ENCODE measurements at regions not wholly inside any gene's neighbourhood (a gene's known extent, or its start where the extent isn't known, plus 50 kb on each side); places are given as distances from the start of the nearest gene placed in this dataset.
"Not testable (repeated sequence)": the region's sequence is repeated elsewhere in the genome, so short reads cannot be mapped to it uniquely, and the experiment has no call there.

DNA sequence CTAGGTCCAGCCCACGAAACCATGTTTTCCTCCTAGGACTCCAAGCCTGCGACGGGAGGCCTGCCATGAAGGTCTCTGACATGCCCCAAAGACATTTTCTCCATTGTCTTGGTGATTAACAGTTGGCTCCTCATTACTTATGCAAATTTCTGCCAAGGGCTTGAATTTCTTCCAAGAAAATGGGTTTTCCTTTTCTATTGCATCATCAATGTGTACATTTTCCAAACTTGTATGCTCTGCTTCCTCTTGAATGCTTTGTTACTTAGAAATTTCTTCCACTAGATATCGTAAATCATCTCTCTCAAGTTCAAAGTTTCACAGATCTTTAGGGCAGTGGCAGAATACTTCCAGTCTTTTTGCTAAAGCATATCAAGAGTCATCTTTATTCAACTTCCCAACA, 1792.7 kb upstream of the CDH9 start:
- no peak for DNase-seq

GRCh38 chr5:28823231-28823630, 1784.8 kb upstream of the CDH9 start:
- no peak for DNase-seq

DNA sequence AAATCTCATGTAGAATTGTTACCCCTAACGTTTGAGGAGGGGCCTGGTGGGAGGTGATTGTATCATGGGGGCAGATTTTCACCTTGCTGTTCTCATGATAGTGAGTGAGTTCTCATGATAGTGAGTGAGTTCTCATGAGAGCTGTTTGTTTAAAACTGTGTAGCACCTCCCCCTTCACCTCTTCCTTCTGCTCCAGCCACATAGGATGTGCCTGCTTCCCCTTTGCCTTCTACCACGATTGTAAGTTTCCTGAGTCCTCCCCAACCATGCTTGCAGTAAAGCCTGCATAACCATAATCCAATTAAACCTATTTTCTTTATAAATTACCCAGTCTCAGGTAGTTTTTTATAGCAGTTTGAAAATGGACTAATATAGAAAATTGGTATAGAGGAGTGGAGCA, 1783.7 kb upstream of the CDH9 start:
- DNase-seq, result no peak

GRCh38 chr5:28810751-28811136, 1772.4 kb upstream of the CDH9 start:
- DNase-seq, result no peak

GRCh38 chr5:28809811-28810750, 1771.7 kb upstream of the CDH9 start:
- DNase-seq, result no peak

DNA sequence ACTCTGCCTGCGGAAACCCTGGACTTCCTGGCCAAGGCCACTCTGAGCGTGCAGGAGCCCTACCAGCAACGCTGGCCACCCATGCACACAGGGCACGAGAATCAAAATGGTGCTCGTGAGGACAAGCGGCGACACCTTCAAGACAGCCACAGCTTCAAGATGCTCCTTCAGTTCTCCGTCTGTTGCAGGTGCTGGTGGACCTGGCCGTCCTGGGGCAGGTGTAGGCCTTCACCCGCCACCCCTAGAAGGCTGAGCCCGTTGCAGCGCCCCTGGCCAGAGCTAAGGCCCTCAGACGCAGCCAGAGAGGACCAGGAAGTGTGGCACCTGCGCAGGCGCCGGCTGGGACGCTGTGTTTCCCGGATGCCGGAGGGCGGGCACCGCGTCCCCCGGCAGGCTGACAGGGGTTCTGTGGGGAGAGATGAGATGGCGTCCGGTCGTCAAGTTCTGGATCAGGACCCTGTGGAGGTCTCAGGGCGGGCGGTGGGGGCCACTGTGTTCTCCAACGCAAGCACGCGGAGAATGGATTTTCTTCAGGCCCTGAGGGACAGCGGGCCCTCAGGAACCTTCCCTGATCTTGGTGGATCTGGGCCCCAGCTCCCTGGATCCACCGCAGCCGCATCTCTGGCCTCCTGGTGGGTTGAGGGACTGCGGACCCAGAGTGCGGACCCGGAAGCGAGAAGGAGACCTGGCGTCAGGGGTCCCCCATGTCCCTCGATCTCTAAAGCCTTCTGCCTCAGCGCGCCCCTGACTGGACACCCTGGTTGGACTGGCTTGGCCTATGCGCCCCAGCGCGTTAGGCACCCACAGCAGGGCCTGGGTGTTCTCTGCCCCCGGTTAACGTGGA, 1770.8 kb upstream of the CDH9 start:
- no peak for DNase-seq

DNA sequence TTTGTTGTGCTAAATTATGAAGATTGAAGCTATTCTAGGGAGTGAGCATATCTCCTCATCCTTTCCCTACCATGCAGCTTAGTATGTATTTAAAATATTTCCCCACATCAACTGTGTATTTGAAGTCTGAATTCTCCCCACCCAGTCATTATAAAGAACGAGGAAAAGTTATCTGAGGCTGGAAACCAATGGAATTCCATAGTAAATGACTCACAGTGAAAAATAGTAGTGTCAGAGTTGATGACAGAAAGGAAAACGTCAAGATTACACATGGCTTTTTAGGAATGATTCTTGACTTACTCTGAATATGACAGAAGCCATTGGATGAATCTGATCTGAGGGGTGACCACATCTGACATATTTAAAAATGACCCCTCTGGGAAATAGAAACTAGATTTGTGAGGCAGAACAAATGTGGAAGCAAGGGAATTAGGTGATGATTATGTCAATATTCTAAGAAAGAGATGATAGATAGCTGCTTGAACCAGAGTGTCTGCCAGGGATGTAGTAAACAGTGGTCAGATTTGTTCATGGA, 1768.9 kb upstream of the CDH9 start:
- no peak for DNase-seq

DNA sequence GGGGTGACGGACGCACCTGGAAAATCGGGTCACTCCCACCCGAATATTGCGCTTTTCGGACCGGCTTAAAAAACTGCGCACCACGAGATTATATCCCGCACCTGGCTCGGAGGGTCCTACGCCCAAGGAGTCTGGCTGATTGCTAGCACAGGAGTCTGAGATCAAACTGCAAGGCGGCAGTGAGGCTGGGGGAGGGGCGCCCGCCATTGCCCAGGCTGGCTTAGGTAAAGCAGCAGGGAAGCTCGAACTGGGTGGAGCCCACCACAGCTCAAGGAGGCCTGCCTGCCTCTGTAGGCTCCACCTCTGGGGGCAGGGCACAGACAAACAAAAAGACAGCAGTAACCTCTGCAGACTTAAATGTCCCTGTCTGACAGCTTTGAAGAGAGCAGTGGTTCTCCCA, 1760.6 kb upstream of the CDH9 start:
- not testable (repeated sequence) for DNase-seq

DNA sequence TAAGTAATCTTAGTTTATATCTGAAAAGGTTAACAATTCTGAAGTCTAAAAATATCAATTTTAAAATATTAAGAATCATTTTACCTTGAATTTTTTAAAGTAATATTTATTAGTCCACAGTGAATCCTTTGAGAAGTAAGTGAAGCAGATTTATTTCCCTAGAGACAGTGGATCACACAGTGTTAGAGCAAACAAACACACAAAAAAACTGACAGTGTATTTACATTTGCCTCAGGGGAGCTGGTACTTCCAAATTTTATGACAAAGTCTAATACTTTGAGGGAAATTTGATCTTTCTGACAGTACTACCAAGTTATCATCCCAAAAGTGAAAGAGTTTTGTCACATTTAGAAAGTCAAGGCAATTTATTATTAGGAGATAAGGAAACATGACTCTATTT, 1750.6 kb upstream of the CDH9 start:
- no peak for DNase-seq

DNA sequence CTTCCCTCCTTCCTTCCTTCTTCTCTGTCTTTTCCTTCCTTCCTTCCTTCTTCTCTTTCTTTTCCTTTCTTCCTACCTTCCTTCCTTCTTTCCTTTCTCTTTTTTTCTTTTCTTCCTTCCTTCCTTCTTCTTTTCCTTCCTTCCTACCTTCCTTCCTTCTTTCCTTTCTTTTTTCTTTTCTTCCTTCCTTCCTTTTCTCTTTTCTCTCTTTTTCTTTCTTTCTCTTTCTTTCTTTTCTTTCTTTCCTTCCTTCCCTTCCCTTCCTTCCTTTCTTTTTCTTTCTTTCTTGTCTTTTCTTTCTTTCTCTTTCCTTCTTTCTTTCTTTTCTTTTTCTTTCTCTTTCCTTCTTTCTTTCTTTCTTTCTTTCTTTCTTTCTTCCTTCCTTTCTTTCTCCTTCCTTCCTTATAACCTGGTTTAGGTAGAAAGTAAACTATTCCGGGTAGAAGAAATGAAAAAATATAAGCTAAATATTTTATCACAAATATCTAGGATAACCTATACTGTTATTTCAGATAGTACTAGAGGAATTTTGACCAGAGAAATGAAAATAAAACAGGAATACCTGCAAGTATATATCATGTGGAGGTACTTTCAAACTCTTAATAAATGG, 1741.8 kb upstream of the CDH9 start:
- DNase-seq, result no peak

DNA sequence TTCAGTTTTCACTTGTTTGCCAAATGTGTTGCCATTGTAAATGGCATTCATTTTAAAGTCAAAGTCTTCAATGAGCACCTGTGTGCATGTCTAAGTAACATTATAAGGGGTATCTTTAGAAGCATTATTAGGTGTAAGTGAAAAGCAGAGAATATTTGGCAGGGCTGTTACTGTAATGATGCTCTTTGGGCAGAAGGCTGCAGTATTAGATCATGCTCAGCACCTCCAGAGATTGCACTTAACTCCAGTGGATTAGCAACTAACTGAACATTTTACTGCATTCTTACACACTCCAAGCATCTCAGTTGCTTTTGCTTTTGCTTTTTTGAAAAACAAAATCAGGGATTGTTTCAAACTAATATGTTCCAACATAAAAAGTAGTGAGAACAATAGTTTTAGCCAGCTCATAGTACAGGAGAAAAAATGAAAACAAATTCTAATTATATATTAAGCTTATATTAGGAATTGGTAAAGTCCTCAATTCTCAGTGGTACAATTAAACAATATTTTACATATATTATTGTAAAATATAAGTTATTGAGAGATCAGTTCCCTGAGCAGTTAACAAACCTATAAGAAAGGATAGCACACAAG, 1740.9 kb upstream of the CDH9 start:
- DNase-seq, result peak; percentile 26

DNA sequence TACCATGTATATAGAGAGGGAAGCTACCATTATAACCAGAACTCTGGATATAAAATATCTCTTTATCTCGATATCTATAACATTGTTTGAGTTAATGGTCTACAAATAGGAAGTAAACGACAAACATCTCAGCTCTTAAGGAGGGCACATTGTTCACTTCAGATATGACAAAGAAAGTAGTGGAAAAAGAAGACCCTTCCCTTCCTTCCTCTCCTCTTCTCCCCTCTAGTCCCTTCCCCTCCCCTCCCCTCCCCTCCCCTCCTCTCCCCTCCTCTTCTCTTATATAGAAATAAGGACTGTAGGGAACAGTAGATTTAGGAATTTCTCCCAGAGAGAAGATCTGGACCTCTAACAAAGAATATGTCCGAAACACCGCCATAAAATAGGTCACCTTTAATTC, 1731.9 kb upstream of the CDH9 start:
- no peak for DNase-seq

GRCh38 chr5:28766565-28767158, 1728.3 kb upstream of the CDH9 start:
- peak; percentile 57 for DNase-seq

DNA sequence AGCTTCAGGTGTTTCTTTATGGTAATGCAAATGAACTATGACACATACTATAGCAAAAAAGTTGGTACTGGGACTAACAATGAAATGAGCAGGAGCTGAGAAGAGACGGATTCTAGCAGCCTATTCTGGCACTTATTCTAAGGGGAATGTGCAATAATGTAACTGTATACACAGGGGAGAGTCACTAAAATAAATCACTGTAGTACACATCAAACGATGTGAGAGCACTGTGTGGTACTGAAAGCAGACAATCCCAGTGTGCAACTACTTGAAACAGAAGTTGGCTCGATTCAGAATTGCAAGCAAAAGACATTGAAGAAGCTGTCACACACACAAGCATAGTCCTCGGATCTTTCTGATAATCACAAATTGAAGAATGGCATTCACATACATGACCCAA, 1713.0 kb upstream of the CDH9 start:
- DNase-seq, result no peak

GRCh38 chr5:28750251-28750650, 1711.9 kb upstream of the CDH9 start:
- DNase-seq, result no peak

DNA sequence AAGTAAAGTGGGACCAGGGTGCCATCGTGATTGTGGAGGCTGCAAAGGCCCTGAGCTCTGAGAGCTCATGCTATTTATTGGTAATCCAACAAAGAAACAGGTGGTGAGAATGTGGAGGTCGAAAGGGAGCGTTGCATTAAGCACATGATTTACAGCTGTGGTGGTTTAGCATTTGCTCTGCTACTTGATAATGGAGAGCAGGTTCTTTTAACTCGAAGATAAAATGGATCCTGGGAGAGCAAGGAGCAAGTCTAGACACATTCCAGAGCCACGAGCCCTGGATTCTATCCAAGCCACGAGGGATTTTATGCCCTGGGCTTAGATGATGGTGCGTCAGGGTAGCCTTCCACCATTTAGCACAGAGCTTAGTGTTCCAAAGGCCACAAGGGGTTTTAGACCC, 1710.1 kb upstream of the CDH9 start:
- DNase-seq, result no peak

DNA sequence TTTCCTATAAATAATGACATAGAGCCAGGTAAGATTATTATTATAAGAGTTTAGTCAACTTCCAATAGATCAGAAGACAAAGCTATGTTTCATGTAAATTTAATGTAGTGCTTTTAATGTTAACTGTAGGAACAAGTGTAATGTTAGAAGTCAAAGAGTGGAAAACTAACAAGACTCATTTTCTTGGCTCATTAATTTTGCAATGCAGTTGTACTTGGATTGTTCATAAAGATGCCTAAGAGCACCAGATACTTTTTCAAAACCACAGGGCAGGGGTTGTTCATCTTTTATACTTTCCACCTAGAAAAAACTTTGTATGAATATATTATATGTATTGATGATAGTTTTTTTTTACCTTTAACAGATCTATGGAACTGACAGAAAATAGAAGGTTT, 1705.3 kb upstream of the CDH9 start:
- DNase-seq, result no peak

- no peak for DNase-seq
Measured at GRCh38 chr5:28743025-28743715, 1704.8 kb upstream of the CDH9 start.

DNA sequence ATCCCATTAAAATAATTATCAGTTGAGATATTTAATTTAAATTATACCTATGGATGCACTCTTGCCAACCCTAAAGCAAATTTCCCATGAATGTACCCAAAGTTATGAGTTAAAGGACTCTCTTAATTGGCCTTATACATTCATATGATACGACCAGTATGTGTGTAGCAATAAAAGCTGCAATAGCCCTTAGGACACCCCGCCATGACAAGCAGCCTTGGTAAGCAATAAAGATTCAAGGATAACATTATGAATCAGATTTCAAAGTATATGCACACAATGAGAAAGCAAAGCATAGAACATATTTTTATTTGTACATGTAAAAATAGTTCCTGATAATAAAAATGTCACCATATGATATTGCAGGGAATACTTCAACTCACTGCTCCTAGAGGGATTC, 1699.3 kb upstream of the CDH9 start:
- DNase-seq, result no peak

- no peak for DNase-seq
Measured at GRCh38 chr5:28737222-28737621, 1698.8 kb upstream of the CDH9 start.

GRCh38 chr5:28734396-28734795, 1696.0 kb upstream of the CDH9 start:
- DNase-seq, result no peak

GRCh38 chr5:28729067-28729466, 1690.7 kb upstream of the CDH9 start:
- no peak for DNase-seq

All from NCI-H1092 (cell line).